Adipocyte (in vitro differentiated cells): ENCODE measurements at regions not wholly inside any gene's neighbourhood (a gene's known extent, or its start where the extent isn't known, plus 50 kb on each side); places are given as distances from the start of the nearest gene placed in this dataset.
"Not testable (repeated sequence)": the region's sequence is repeated elsewhere in the genome, so short reads cannot be mapped to it uniquely, and the experiment has no call there.

ENCODE experiments used
- DNase-seq: peaks from one replicate; pipeline ENCODE4 v3.0.0-alpha.2; 2015; ENCODE audit warnings: low read depth
- H3K27me3 ChIP-seq: replicated peaks from 2 replicates; pipeline ENCODE4 v1.7.0; 2013; ENCODE audit warnings: mild to moderate bottlenecking, low read length, moderate library complexity; ENCODE audit not compliant: control insufficient read depth, insufficient read depth
- H3K36me3 ChIP-seq: 2 replicates; pipeline ENCODE4 v1.7.0; 2013; ENCODE audit warnings: low read length, mild to moderate bottlenecking, moderate library complexity; ENCODE audit not compliant: control insufficient read depth, insufficient read depth, severe bottlenecking
- H3K4me1 ChIP-seq: 2 replicates; pipeline ENCODE4 v1.7.0; 2013; ENCODE audit warnings: mild to moderate bottlenecking, low read length, moderate library complexity; ENCODE audit not compliant: control insufficient read depth, insufficient read depth
- H3K4me3 ChIP-seq: 2 replicates; pipeline ENCODE4 v1.7.0; 2013; ENCODE audit warnings: mild to moderate bottlenecking, low read length, moderate library complexity
- H3K9ac ChIP-seq: 2 replicates; pipeline ENCODE4 v1.7.0; 2013; ENCODE audit warnings: mild to moderate bottlenecking, low read length, moderate library complexity
- H3K9me3 ChIP-seq: 2 replicates; pipeline ENCODE4 v1.7.0; 2013; ENCODE audit warnings: mild to moderate bottlenecking, low read length, moderate library complexity; ENCODE audit not compliant: control insufficient read depth

DNA sequence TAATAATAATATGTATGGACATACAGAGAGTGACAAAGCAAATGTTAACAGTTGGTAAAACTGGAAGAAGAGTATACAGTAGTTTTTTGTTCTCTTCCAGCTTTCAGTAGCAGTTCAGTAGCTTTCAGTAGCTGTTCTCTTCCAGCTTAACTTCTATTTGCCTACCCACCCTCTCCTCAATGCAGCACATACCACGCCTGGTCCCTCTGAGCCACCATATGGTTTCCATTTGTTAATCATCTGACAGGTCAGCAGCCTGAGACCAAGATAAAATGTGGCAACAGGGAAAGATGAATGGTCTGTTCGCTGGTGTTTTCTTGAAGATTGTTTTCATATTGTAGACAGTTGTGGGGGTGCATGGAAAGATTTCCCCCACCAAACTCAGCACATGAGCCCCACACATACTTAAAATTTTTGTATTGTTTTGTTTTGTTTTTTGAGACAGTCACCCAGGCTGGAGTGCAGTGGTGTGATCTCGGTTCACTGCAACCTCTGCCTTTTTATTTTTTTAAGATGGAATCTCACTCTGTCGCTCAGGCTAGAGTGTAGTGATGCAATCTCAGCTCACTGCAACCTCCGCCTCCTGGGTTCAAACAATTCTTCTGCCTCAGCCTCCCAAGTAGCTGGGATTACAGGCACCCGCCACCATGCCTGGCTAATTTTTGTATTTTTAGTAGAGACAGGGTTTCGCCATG, 56.8 kb downstream of the ATP6V0E2 start:
- DNase-seq, result peak; percentile 41
- H3K9me3 ChIP-seq, H3K27me3 ChIP-seq, H3K4me1 ChIP-seq, H3K36me3 ChIP-seq, H3K4me3 ChIP-seq, H3K9ac ChIP-seq: not testable (repeated sequence)

DNA sequence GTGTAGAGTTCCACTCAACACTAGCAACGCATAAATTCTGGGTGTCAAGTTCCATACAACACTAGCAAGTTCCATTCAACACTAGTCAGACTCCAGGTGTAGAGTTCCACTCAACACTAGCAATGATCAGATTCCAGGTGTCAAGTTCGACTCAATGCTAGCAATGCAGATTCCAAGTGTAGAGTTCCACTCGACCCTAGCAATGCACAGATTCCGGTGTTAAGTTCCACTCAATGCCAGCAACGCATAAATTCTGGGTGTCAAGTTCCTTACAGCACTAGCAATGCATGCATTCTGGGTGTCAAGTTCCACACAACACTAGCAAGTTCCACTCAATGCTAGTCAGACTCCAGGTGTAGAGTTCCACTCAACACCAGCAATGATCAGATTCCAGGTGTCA, 60.0 kb downstream of the ATP6V0E2 start:
- not testable (repeated sequence) for H3K27me3 ChIP-seq, H3K9ac ChIP-seq, DNase-seq, H3K36me3 ChIP-seq, H3K4me1 ChIP-seq, H3K4me3 ChIP-seq, H3K9me3 ChIP-seq

DNA sequence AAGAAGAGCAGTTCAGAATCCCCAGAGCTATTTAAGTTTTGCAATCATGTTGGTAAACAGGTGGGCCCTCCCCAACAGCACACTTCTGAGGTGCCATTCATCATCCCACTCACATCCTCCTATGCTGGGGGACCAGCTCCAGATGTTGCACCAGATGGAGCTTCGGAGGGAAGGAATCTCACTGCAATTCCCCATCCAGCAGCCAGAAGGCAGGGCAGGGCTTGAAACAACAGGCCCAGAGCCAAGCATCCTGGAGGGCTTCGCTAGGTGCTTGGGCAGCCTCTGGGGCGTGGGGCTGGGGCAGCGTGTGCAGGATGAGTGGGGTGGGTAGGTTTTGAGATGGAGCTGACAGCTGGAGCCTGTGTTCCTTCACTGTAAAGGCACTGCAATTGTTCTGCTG, 73.6 kb downstream of the ATP6V0E2 start:
- H3K4me1 ChIP-seq, H3K36me3 ChIP-seq, DNase-seq, H3K9ac ChIP-seq, H3K4me3 ChIP-seq, H3K9me3 ChIP-seq, H3K27me3 ChIP-seq: not testable (repeated sequence)

DNA sequence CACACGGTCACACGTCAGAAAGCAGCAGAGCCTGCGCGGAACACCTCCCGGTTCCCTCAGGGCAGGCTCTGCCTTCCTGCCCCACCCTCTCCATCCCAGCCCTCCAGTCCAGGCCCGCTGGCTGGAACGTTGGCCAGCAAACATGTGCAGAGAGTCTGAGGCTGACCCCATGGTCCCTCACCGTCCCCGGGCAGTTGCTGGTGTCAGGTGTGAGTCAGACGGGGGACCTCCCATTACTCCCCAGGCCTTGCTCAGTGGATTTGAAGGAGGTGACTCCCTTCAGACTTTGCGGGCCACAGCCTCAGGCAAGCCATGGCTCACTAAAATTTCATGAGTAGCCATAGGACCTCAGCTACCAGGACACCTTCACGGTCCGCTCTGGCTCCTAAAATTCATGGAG, 74.7 kb downstream of the ATP6V0E2 start:
- DNase-seq, H3K36me3 ChIP-seq, H3K27me3 ChIP-seq, H3K9me3 ChIP-seq, H3K4me1 ChIP-seq, H3K9ac ChIP-seq, H3K4me3 ChIP-seq: not testable (repeated sequence)

DNA sequence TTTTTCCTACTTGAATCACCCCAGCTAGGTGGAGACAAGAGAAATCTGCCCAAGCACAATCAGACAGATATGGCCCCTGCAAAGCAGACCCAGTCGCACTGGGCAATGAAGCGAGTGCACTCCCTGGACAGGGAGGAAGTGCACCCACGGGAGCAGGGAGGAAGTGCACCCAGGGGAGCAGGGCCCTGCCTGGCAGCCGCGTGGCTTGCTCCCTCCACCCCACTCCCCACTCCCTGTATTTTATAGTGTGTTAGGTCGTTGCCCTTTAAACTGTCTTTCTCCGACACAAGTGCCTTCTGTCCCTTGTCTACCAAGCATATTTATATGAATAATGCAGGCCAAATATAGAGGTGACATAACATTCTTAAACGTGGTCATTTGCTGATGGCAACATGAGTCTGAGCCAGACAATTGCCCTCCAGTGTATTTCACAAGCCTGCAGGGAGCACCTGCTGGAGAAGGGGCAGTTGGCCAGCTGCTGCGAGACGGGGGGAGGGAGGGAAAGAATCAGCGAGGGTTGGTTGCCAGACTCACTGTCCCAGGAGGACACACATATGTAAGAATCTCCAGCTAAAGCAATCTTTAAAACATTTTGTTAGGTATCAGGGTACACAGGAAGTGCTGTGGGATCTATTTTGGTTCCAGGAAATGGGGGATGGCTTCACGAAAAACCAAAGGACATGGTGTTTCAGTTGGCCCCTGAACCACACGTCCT, 76.3 kb downstream of the ATP6V0E2 start:
- not testable (repeated sequence) for H3K27me3 ChIP-seq, H3K36me3 ChIP-seq, H3K4me3 ChIP-seq, DNase-seq, H3K9ac ChIP-seq, H3K9me3 ChIP-seq, H3K4me1 ChIP-seq

DNA sequence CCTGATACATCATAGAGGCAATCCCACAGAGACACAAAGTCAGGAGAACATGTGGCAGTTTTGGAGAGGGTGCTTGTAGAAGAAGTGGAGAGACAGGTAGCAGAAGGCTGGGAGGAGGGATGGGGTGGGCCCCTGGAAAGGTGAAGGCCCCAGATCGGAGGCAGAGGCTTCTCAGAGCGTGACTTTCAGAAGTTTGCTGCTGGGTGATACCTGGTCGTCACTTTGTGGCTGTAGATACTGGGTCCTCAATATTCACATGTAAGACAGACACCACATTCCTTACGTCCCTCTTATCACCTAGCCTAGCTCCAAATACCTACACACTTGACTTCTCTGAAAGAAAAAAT, 76.8 kb downstream of the ATP6V0E2 start:
- not testable (repeated sequence) for H3K9ac ChIP-seq, DNase-seq, H3K36me3 ChIP-seq

DNA sequence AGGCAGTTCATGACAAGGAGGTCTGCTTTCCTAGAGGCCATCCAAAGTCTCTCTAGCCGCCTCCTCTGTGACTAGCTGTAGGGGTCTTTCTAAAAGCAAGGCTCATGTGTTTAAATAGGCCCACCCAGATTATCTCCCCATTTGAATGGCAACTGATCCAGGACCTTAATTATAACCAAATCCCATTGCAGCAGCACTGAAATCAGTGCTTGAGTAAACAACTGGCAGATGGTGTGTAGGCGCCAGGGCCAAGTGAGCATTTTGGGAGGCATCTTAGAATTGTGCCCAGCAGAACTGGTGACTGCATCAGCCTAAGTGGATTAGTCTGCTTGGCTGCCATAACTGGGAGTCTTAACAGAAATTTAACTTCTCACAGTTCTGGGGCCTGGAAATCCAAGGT, 77.8 kb downstream of the ATP6V0E2 start:
- H3K9ac ChIP-seq, H3K27me3 ChIP-seq, H3K4me3 ChIP-seq, H3K4me1 ChIP-seq, DNase-seq, H3K9me3 ChIP-seq, H3K36me3 ChIP-seq: not testable (repeated sequence)

More for the DNA sequence above, 76.8 kb downstream of the ATP6V0E2 start:
- H3K27me3 ChIP-seq, H3K9me3 ChIP-seq, H3K4me1 ChIP-seq, H3K4me3 ChIP-seq: not testable (repeated sequence)

DNA sequence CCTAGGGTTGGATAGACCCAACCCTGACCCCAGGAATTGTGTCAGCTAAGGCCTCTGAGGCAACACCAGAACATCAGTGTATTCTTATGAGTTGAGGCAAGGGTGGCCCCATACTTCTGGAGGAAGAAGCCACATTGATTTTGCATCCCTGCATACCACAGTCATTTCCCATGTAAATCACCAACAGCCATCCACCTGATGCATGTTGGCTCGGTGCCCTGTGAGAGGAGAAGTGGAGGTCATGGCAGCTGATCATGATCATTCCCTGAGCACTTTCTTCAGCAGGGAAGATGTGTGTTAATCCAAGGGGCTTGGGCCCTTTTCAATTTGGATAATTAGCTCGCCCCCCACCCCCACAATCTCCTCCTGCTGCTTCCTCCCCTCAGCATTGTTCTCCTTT, 85.1 kb downstream of the ATP6V0E2 start:
- DNase-seq, H3K4me3 ChIP-seq, H3K9me3 ChIP-seq, H3K9ac ChIP-seq, H3K4me1 ChIP-seq, H3K27me3 ChIP-seq, H3K36me3 ChIP-seq: not testable (repeated sequence)

DNA sequence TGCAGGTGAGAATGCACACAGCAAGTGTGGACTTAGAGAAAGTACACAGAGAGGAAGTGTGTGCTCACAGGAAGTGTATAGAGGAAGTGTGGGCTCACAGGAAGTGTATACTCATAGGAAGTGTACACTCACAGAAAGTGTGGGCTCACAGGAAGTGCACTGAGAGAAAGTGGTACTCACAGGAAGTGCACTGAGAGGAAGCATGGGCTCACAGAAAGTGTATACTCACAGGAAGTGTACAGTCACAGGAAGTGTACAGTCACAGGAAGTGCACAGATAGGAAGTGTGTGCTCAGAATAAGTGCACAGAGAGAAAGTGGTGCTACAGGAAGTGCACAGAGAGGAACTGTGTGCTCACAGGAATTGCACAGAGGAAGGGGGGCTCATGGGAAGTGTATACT, 87.1 kb downstream of the ATP6V0E2 start:
- H3K4me3 ChIP-seq, H3K36me3 ChIP-seq, H3K9ac ChIP-seq, H3K27me3 ChIP-seq, H3K4me1 ChIP-seq, DNase-seq, H3K9me3 ChIP-seq: not testable (repeated sequence)

DNA sequence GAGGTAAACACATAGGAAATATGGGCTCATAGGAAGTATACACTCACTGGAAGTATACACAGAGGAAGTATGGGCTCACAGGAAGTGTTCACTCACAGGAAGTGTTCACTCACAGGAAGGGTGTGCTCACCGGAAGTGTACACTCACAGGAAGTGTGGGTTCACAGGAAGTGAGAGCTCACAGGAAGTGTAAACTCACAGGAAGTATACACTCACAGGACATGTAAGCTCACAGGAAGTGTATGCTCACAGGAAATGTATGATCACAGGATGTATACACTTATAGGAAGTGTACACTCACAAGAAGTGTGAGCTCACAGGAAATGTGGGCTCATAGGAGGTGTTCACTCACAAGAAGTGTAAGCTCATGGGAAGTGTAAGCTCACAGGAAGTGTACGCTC, 88.1 kb downstream of the ATP6V0E2 start:
- not testable (repeated sequence) for H3K27me3 ChIP-seq, H3K36me3 ChIP-seq, H3K9me3 ChIP-seq, H3K9ac ChIP-seq, DNase-seq, H3K4me1 ChIP-seq, H3K4me3 ChIP-seq

DNA sequence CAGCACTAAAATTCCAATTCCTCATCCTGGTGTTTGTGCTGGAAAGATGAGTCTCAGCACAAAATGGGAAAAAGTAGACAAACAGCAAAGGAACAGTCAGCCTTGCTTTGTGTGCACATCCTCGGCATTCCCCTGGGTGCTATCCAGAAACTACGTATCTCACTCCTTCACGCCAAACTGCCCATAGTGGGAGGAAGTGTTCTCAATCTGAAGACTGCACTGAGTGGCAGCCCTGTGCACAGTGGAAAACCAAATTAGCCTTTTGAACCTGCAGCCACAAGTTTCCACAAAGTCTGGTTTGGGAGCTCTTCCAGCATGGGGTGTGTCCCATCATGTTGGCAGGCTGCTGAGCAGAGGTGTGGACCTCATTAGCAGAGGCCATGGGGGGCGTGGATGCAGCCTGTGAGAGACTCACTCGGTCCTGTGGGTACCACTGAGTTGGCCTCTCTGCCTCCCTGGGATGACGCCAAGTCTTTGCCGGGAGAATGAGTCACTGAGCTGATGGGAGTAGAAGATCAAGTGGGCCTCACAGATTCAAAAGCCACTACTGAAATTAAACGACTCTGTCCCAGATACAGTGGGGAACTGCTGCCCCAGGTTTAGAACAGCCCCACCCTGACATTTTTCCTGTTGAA, 89.0 kb downstream of the ATP6V0E2 start:
- not testable (repeated sequence) for H3K36me3 ChIP-seq, H3K4me1 ChIP-seq, DNase-seq, H3K9me3 ChIP-seq, H3K9ac ChIP-seq, H3K4me3 ChIP-seq, H3K27me3 ChIP-seq
